Endothelial cell of umbilical vein (primary cell): ENCODE measurements at regions not wholly inside any gene's neighbourhood (a gene's known extent, or its start where the extent isn't known, plus 50 kb on each side); places are given as distances from the start of the nearest gene placed in this dataset.

Experiments used
- BruUV-seq: library from RNA; stranded (reverse); fragments of 400-500 nt; replicated peaks from 2 replicates; lab custom pipeline; 2021; lab: Mats Ljungman, UMichigan
- CTCF ChIA-PET: fragments of 300-600, 350-600 bp; sonication (Branson Sonifier 250); formaldehyde crosslinking; loops from one replicate; lab custom pipeline; 2021; ENCODE audit warnings: antibody characterized with exemption, inconsistent platforms; lab: Charles Lee
- POLR2A ChIA-PET: fragments of 300-600, 350-600 bp; sonication (Branson Sonifier 250); formaldehyde crosslinking; loops from one replicate; lab custom pipeline; 2021; ENCODE audit warnings: antibody characterized with exemption, inconsistent platforms; lab: Charles Lee
- DNase-seq: peaks from one replicate; pipeline ENCODE4 v3.0.0-alpha.2; 2011; ENCODE audit warnings: low read depth, low spot score
- FAIRE-seq: peaks from 2 replicates; lab custom pipeline; 2011; peaks lifted over from hg19 to GRCh38; lab: Jason Lieb, UNC
- H2AFZ ChIP-seq: 2 replicates; pipeline ENCODE4 v1.6.0; 2012; ENCODE audit warnings: low read depth, low read length, control low read depth, inconsistent platforms
- H3K27ac ChIP-seq: 2 replicates; pipeline ENCODE4 v1.5.1; 2011; ENCODE audit warnings: low read depth, mild to moderate bottlenecking, control low read depth, low read length, moderate library complexity; ENCODE audit not compliant: insufficient read depth
- H3K27me3 ChIP-seq, 2 experiments: 2 replicates each; pipeline versions ENCODE4 v1.6.0 to v1.6.1; 2011; ENCODE audit warnings: low read length in 2 of 2, mixed read lengths in 1 of 2; ENCODE audit not compliant: control insufficient read depth in 2 of 2, insufficient read depth in 2 of 2
- H3K36me3 ChIP-seq, 2 experiments: 2 replicates in 1 of 2; 3 replicates in 1 of 2; pipeline ENCODE4 v1.5.1; 2011; ENCODE audit warnings: low read length in 2 of 2, mild to moderate bottlenecking in 1 of 2, moderate library complexity in 1 of 2; ENCODE audit not compliant: control insufficient read depth in 2 of 2, insufficient read depth in 2 of 2; ENCODE audit errors: extremely low read depth in 1 of 2
- H3K4me1 ChIP-seq: 3 replicates; pipeline ENCODE4 v1.5.1; 2011; ENCODE audit warnings: mild to moderate bottlenecking, low read length; ENCODE audit not compliant: control insufficient read depth, insufficient read depth; ENCODE audit errors: extremely low read depth
- H3K4me2 ChIP-seq: 2 replicates; pipeline ENCODE4 v1.6.1; 2011; ENCODE audit warnings: low read length, control low read depth, mixed read lengths; ENCODE audit not compliant: insufficient read depth
- H3K4me3 ChIP-seq, 3 experiments: fragments of 200-600 bp in 1 of 3; sonication (generic), shearing (Covaris generic) in 1 of 3; replicated peaks in 1 of 3; 2 replicates each; pipeline ENCODE4 v1.5.1; 2011 to 2016; ENCODE audit warnings: control low read depth in 3 of 3, low read length in 3 of 3, mild to moderate bottlenecking in 2 of 3, inconsistent platforms in 1 of 3, low read depth in 1 of 3, moderate library complexity in 1 of 3; ENCODE audit not compliant: insufficient read depth in 1 of 3
- H3K79me2 ChIP-seq: 2 replicates; pipeline ENCODE4 v1.6.0; 2012; ENCODE audit warnings: low read length, inconsistent platforms; ENCODE audit not compliant: control insufficient read depth, insufficient read depth
- H3K9ac ChIP-seq: replicated peaks from 2 replicates; pipeline ENCODE3; 2011; ENCODE audit warnings: low read length, control low read depth; ENCODE audit not compliant: insufficient read depth; ENCODE audit errors: extremely low read depth
- H3K9me1 ChIP-seq: replicated peaks from 3 replicates; pipeline ENCODE4 v1.6.0; 2011; ENCODE audit warnings: mild to moderate bottlenecking, low read length; ENCODE audit not compliant: control insufficient read depth, insufficient read depth; ENCODE audit errors: extremely low read depth
- H3K9me3 ChIP-seq: replicated peaks from 2 replicates; pipeline ENCODE4 v1.5.1; 2012; ENCODE audit warnings: low read length, inconsistent platforms; ENCODE audit not compliant: control insufficient read depth, insufficient read depth
- H4K20me1 ChIP-seq: replicated peaks from 2 replicates; pipeline ENCODE3; 2011; ENCODE audit warnings: mild to moderate bottlenecking, low read length; ENCODE audit not compliant: control insufficient read depth, insufficient read depth; ENCODE audit errors: extremely low read depth
- EZH2 ChIP-seq: IDR thresholded peaks from 2 replicates; pipeline ENCODE4 v1.6.1; 2012; ENCODE audit warnings: borderline replicate concordance, low read depth, mild to moderate bottlenecking, moderate library complexity, low read length, inconsistent platforms; ENCODE audit not compliant: severe bottlenecking
- FOS ChIP-seq: IDR thresholded peaks from 2 replicates; pipeline ENCODE4 v1.6.1; 2011; ENCODE audit warnings: mild to moderate bottlenecking, low read length, moderate library complexity, borderline replicate concordance; ENCODE audit not compliant: insufficient read depth
- GATA2 ChIP-seq: IDR thresholded peaks from 2 replicates; pipeline ENCODE4 v1.7.0; 2011; ENCODE audit warnings: low read depth, mild to moderate bottlenecking, moderate library complexity, mixed read lengths, low read length; ENCODE audit not compliant: insufficient read length, insufficient read depth
- JUN ChIP-seq: IDR thresholded peaks from 2 replicates; pipeline ENCODE4 v1.6.1; 2011; ENCODE audit warnings: borderline replicate concordance, low read depth; ENCODE audit not compliant: insufficient read length, insufficient read depth
- MYC ChIP-seq: IDR thresholded peaks from one replicate; pipeline ENCODE4 v1.6.1; 2011; ENCODE audit warnings: mild to moderate bottlenecking, low read depth, low read length
- POLR2A ChIP-seq: IDR thresholded peaks from 2 replicates; pipeline ENCODE4 v1.6.1; 2012; ENCODE audit warnings: low read depth, mild to moderate bottlenecking, control low read depth, low read length
- POLR2AphosphoS5 ChIP-seq: IDR thresholded peaks from 2 replicates; pipeline ENCODE4 v1.6.1; 2012; ENCODE audit warnings: low read depth, mild to moderate bottlenecking, control low read depth, low read length, moderate library complexity; ENCODE audit not compliant: insufficient read depth
- dilution Hi-C: fragments of 300-500 bp; cut with MboI; formaldehyde crosslinking; loops from one replicate; pipeline ENCODE4 v1.15.0; 2019; ENCODE audit warnings: low sequenced_read_pairs; ENCODE audit not compliant: extremely low pct_ligation_motif_present
- intact Hi-C: fragments of 100-400 bp; cut with micrococcal nuclease; formaldehyde crosslinking; loops from one replicate; pipeline ENCODE4 v1.10.0; 2022
- TF ChIP-seq, protein P1 (sequence below): IDR thresholded peaks from 2 replicates; pipeline ENCODE4 v1.6.1; 2011; ENCODE audit not compliant: insufficient read depth, insufficient read length
- TF ChIP-seq, protein P2 (sequence below), 2 donors: IDR thresholded peaks; 1 replicate in 1 of 2; 2 replicates in 1 of 2; pipeline ENCODE4 v1.5.1; 2011; ENCODE audit warnings: low read length in 2 of 2, mild to moderate bottlenecking in 2 of 2, moderate library complexity in 2 of 2, control low read depth in 1 of 2, inconsistent platforms in 1 of 2, low read depth in 1 of 2; ENCODE audit not compliant: insufficient read depth in 1 of 2; ENCODE audit errors: extremely low read depth in 1 of 2

DNA sequence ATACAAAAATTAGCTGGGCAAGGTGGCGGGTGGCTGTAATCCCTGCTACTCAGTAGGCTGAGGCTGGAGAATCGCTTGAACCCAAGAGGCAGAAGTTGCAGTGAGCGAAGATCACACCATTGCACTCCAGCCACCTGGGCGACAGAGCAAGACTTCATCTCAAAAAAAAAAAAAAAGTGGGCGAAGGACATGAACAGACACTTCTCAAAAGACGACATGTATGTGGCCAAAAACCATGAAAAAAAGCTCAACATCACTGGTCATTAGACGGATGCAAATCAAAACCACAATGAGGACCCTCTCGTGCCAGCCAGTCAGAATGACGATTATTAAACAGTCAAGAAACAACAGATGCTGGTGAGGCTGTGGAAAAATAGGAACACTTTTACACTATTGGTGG, 344.9 kb upstream of the JARID2 start:
- Histone ChIP-seq H3K9me3 (no peaks in the 10 kb centered on the region), H4K20me1 (no peaks in the 10 kb centered on the region), H3K4me2 (no peak overlapping the region), H2AFZ (no peak overlapping the region), H3K4me3 (no peak overlapping the region), H3K79me2 (no peaks in the 10 kb centered on the region), H3K27me3 (no peaks in the 10 kb centered on the region), H3K36me3 (no peaks in the 10 kb centered on the region), H3K9ac (no peak overlapping the region), H3K27ac (no peak overlapping the region), H3K9me1 (no peaks in the 10 kb centered on the region), H3K4me1 (no peaks in the 10 kb centered on the region)
- CTCF ChIA-PET: no interaction called here
- DNase-seq (no peak), FAIRE-seq (no peak)
- dilution Hi-C loops: no loop called here
- intact Hi-C loops: no loop called here
- TF ChIP-seq FOS: no peak
- TF ChIP-seq POLR2A: no peak
- TF ChIP-seq JUN: no peak
- TF ChIP-seq, protein P1, sequence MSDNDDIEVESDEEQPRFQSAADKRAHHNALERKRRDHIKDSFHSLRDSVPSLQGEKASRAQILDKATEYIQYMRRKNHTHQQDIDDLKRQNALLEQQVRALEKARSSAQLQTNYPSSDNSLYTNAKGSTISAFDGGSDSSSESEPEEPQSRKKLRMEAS: no peak
- TF ChIP-seq MYC: no peak
- TF ChIP-seq, protein P2, sequence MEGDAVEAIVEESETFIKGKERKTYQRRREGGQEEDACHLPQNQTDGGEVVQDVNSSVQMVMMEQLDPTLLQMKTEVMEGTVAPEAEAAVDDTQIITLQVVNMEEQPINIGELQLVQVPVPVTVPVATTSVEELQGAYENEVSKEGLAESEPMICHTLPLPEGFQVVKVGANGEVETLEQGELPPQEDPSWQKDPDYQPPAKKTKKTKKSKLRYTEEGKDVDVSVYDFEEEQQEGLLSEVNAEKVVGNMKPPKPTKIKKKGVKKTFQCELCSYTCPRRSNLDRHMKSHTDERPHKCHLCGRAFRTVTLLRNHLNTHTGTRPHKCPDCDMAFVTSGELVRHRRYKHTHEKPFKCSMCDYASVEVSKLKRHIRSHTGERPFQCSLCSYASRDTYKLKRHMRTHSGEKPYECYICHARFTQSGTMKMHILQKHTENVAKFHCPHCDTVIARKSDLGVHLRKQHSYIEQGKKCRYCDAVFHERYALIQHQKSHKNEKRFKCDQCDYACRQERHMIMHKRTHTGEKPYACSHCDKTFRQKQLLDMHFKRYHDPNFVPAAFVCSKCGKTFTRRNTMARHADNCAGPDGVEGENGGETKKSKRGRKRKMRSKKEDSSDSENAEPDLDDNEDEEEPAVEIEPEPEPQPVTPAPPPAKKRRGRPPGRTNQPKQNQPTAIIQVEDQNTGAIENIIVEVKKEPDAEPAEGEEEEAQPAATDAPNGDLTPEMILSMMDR (IDR thresholded peaks at IDR 0.05; ENCODE audit: extremely low read depth in 1 of 2, insufficient read depth in 1 of 2, low read depth in 1 of 2, low read length in 2 of 2): no peak
- no peak for TF ChIP-seq EZH2
- TF ChIP-seq POLR2AphosphoS5: no peak
- no peak for TF ChIP-seq GATA2
- no TSS peak for BruUV-seq
- POLR2A ChIA-PET: no interaction called here
